ENCODE measurements at regions not wholly inside any gene's neighbourhood (a gene's known extent, or its start where the extent isn't known, plus 50 kb on each side); places are given as distances from the start of the nearest gene placed in this dataset.

- TF ChIP-seq REST (IDR thresholded peaks at IDR 0.05; ENCODE audit: low read depth, low read length) (no peak), RXRA (IDR thresholded peaks at IDR 0.05; ENCODE audit: borderline replicate concordance, low read depth) (no peak), MEF2A (IDR thresholded peaks at IDR 0.05; ENCODE audit: borderline replicate concordance, low read depth) (no peak)
- TF ChIP-seq, protein P1, sequence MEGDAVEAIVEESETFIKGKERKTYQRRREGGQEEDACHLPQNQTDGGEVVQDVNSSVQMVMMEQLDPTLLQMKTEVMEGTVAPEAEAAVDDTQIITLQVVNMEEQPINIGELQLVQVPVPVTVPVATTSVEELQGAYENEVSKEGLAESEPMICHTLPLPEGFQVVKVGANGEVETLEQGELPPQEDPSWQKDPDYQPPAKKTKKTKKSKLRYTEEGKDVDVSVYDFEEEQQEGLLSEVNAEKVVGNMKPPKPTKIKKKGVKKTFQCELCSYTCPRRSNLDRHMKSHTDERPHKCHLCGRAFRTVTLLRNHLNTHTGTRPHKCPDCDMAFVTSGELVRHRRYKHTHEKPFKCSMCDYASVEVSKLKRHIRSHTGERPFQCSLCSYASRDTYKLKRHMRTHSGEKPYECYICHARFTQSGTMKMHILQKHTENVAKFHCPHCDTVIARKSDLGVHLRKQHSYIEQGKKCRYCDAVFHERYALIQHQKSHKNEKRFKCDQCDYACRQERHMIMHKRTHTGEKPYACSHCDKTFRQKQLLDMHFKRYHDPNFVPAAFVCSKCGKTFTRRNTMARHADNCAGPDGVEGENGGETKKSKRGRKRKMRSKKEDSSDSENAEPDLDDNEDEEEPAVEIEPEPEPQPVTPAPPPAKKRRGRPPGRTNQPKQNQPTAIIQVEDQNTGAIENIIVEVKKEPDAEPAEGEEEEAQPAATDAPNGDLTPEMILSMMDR (IDR thresholded peaks at IDR 0.05), result no peak
Observed at GRCh38 chr2:2735041-2735440, 404.0 kb upstream of the MYT1L start.
